ENCODE measurements at regions not wholly inside any gene's neighbourhood (a gene's known extent, or its start where the extent isn't known, plus 50 kb on each side); places are given as distances from the start of the nearest gene placed in this dataset.
"Not testable (repeated sequence)": the region's sequence is repeated elsewhere in the genome, so short reads cannot be mapped to it uniquely, and the experiment has no call there.

- no peak for DNase-seq
- in situ Hi-C loops (cut with MboI; ENCODE audit: low pct_unique_long_range_greater_than_20kb, low sequenced_read_pairs), result no loop called here
These were observed 863.6 kb downstream of the FAM181B start for GRCh38 chr11:81870066-81870412.

- in situ Hi-C loops (cut with MboI; ENCODE audit: low pct_unique_long_range_greater_than_20kb, low sequenced_read_pairs), result no loop called here
- peak; percentile 90 for DNase-seq
These were observed 864.2 kb downstream of the FAM181B start for GRCh38 chr11:81869351-81870065.

- in situ Hi-C loops (cut with MboI; ENCODE audit: low pct_unique_long_range_greater_than_20kb, low sequenced_read_pairs), result no loop called here
- no peak for DNase-seq
These were observed 866.8 kb downstream of the FAM181B start for GRCh38 chr11:81866896-81867295.

GRCh38 chr11:81857386-81857785 is 876.3 kb downstream of the FAM181B start:
- no peak for DNase-seq
- in situ Hi-C loops (cut with MboI; ENCODE audit: low pct_unique_long_range_greater_than_20kb, low sequenced_read_pairs), result no loop called here

- in situ Hi-C loops (cut with MboI; ENCODE audit: low pct_unique_long_range_greater_than_20kb, low sequenced_read_pairs), result no loop called here
- no peak for DNase-seq
These were observed 879.9 kb downstream of the FAM181B start for GRCh38 chr11:81853791-81854190.

GRCh38 chr11:81852896-81853295 is 880.8 kb downstream of the FAM181B start:
- DNase-seq, result no peak
- in situ Hi-C loops (cut with MboI; ENCODE audit: low pct_unique_long_range_greater_than_20kb, low sequenced_read_pairs), result no loop called here

GRCh38 chr11:81840380-81840779 is 893.3 kb downstream of the FAM181B start:
- DNase-seq, result no peak
- in situ Hi-C loops (cut with MboI; ENCODE audit: low pct_unique_long_range_greater_than_20kb, low sequenced_read_pairs), result no loop called here

GRCh38 chr11:81839976-81840375 is 893.7 kb downstream of the FAM181B start:
- in situ Hi-C loops (cut with MboI; ENCODE audit: low pct_unique_long_range_greater_than_20kb, low sequenced_read_pairs), result no loop called here

GRCh38 chr11:81839016-81839415 is 894.6 kb downstream of the FAM181B start:
- no peak for DNase-seq
- in situ Hi-C loops (cut with MboI; ENCODE audit: low pct_unique_long_range_greater_than_20kb, low sequenced_read_pairs), result no loop called here

More at GRCh38 chr11:81839976-81840375, 893.7 kb downstream of the FAM181B start:
- no peak for DNase-seq

- DNase-seq, result no peak
These were observed 903.7 kb downstream of the FAM181B start for GRCh38 chr11:81829976-81830375.

GRCh38 chr11:81825346-81825745 is 908.3 kb downstream of the FAM181B start:
- no peak for DNase-seq
- in situ Hi-C loops (cut with MboI; ENCODE audit: low pct_unique_long_range_greater_than_20kb, low sequenced_read_pairs), result no loop called here

More at GRCh38 chr11:81829976-81830375, 903.7 kb downstream of the FAM181B start:
- in situ Hi-C loops (cut with MboI; ENCODE audit: low pct_unique_long_range_greater_than_20kb, low sequenced_read_pairs), result no loop called here

- DNase-seq, result no peak
- in situ Hi-C loops (cut with MboI; ENCODE audit: low pct_unique_long_range_greater_than_20kb, low sequenced_read_pairs), result no loop called here
These were observed 914.2 kb downstream of the FAM181B start for GRCh38 chr11:81819462-81819861.

- in situ Hi-C loops (cut with MboI; ENCODE audit: low pct_unique_long_range_greater_than_20kb, low sequenced_read_pairs), result no loop called here
- DNase-seq, result no peak
These were observed 928.8 kb downstream of the FAM181B start for GRCh38 chr11:81804858-81805257.

- in situ Hi-C loops (cut with MboI; ENCODE audit: low pct_unique_long_range_greater_than_20kb, low sequenced_read_pairs), result no loop called here
- DNase-seq, result no peak
These were observed 931.1 kb downstream of the FAM181B start for GRCh38 chr11:81802591-81802990.

GRCh38 chr11:81792416-81792815 is 941.2 kb downstream of the FAM181B start:
- in situ Hi-C loops (cut with MboI; ENCODE audit: low pct_unique_long_range_greater_than_20kb, low sequenced_read_pairs), result no loop called here
- no peak for DNase-seq

GRCh38 chr11:81787584-81788049 is 946.0 kb downstream of the FAM181B start:
- in situ Hi-C loops (cut with MboI; ENCODE audit: low pct_unique_long_range_greater_than_20kb, low sequenced_read_pairs), result no loop called here
- DNase-seq, result peak; percentile 25

GRCh38 chr11:81772166-81772565 is 961.5 kb downstream of the FAM181B start:
- in situ Hi-C loops (cut with MboI; ENCODE audit: low pct_unique_long_range_greater_than_20kb, low sequenced_read_pairs), result no loop called here
- DNase-seq, result no peak

GRCh38 chr11:81769906-81770305 is 963.8 kb downstream of the FAM181B start:
- DNase-seq; in situ Hi-C loops (cut with MboI; ENCODE audit: low pct_unique_long_range_greater_than_20kb, low sequenced_read_pairs): not testable (repeated sequence)

- in situ Hi-C loops (cut with MboI; ENCODE audit: low pct_unique_long_range_greater_than_20kb, low sequenced_read_pairs), result no loop called here
- no peak for DNase-seq
These were observed 976.6 kb downstream of the FAM181B start for GRCh38 chr11:81756864-81757595.

- no peak for DNase-seq
- in situ Hi-C loops (cut with MboI; ENCODE audit: low pct_unique_long_range_greater_than_20kb, low sequenced_read_pairs), result no loop called here
These were observed 984.4 kb downstream of the FAM181B start for GRCh38 chr11:81749245-81749644.
